ENCODE measurements at regions not wholly inside any gene's neighbourhood (a gene's known extent, or its start where the extent isn't known, plus 50 kb on each side); places are given as distances from the start of the nearest gene placed in this dataset.

GRCh38 chr2:41484858-41485234 lies 563.0 kb upstream of the PKDCC start:
- DNase-seq (ENCODE audit: low read depth) = no peak

- no peak for DNase-seq (ENCODE audit: low read depth)
Observed at GRCh38 chr2:41486948-41487347, 560.9 kb upstream of the PKDCC start.

- no peak for DNase-seq (ENCODE audit: low read depth)
Observed at GRCh38 chr2:41488888-41489287, 558.9 kb upstream of the PKDCC start.

- no peak for DNase-seq (ENCODE audit: low read depth)
Observed at GRCh38 chr2:41489638-41490037, 558.2 kb upstream of the PKDCC start.

GRCh38 chr2:41495050-41495449 lies 552.8 kb upstream of the PKDCC start:
- DNase-seq (ENCODE audit: low read depth) = no peak

GRCh38 chr2:41496908-41497307 lies 550.9 kb upstream of the PKDCC start:
- no peak for DNase-seq (ENCODE audit: low read depth)

- DNase-seq (ENCODE audit: low read depth) = no peak
Observed at GRCh38 chr2:41498781-41499180, 549.0 kb upstream of the PKDCC start.

GRCh38 chr2:41500895-41501294 lies 546.9 kb upstream of the PKDCC start:
- DNase-seq (ENCODE audit: low read depth) = no peak

GRCh38 chr2:41502752-41503151 lies 545.1 kb upstream of the PKDCC start:
- no peak for DNase-seq (ENCODE audit: low read depth)

- no peak for DNase-seq (ENCODE audit: low read depth)
Observed at GRCh38 chr2:41504532-41504931, 543.3 kb upstream of the PKDCC start.

- no peak for DNase-seq (ENCODE audit: low read depth)
Observed at GRCh38 chr2:41510108-41510507, 537.7 kb upstream of the PKDCC start.

GRCh38 chr2:41521211-41521610 lies 526.6 kb upstream of the PKDCC start:
- DNase-seq (ENCODE audit: low read depth) = no peak

- DNase-seq (ENCODE audit: low read depth) = no peak
Observed at GRCh38 chr2:41527525-41528323, 520.1 kb upstream of the PKDCC start.

GRCh38 chr2:41535575-41535974 lies 512.2 kb upstream of the PKDCC start:
- DNase-seq (ENCODE audit: low read depth) = no peak

- DNase-seq (ENCODE audit: low read depth) = no peak
Observed at GRCh38 chr2:41540272-41540998, 507.4 kb upstream of the PKDCC start.

- DNase-seq (ENCODE audit: low read depth) = no peak
Observed at GRCh38 chr2:41543726-41544125, 504.1 kb upstream of the PKDCC start.

GRCh38 chr2:41544709-41545108 lies 503.1 kb upstream of the PKDCC start:
- no peak for DNase-seq (ENCODE audit: low read depth)

GRCh38 chr2:41546031-41546430 lies 501.8 kb upstream of the PKDCC start:
- DNase-seq (ENCODE audit: low read depth) = no peak

- DNase-seq (ENCODE audit: low read depth) = no peak
Observed at GRCh38 chr2:41568648-41569047, 479.2 kb upstream of the PKDCC start.

GRCh38 chr2:41572154-41572553 lies 475.7 kb upstream of the PKDCC start:
- DNase-seq (ENCODE audit: low read depth) = no peak

GRCh38 chr2:41576423-41576822 lies 471.4 kb upstream of the PKDCC start:
- no peak for DNase-seq (ENCODE audit: low read depth)

GRCh38 chr2:41579806-41580205 lies 468.0 kb upstream of the PKDCC start:
- DNase-seq (ENCODE audit: low read depth) = no peak

GRCh38 chr2:41580806-41581205 lies 467.0 kb upstream of the PKDCC start:
- no peak for DNase-seq (ENCODE audit: low read depth)

- no peak for DNase-seq (ENCODE audit: low read depth)
Observed at GRCh38 chr2:41595240-41595639, 452.6 kb upstream of the PKDCC start.
